Gastroesophageal sphincter (tissue), 3 donors: ENCODE measurements at regions not wholly inside any gene's neighbourhood (a gene's known extent, or its start where the extent isn't known, plus 50 kb on each side); places are given as distances from the start of the nearest gene placed in this dataset.

Experiments
- POLR2AphosphoS5 ChIP-seq: sonication (generic); formaldehyde crosslinking; IDR thresholded peaks from one replicate; pipeline ENCODE4 v1.6.1; 2017; ENCODE audit warnings: antibody characterized with exemption
- TF ChIP-seq, protein P1 (sequence below), 4 experiments: fragments of 200-600 bp in 2 of 4; fragments of 450-650 bp in 2 of 4; sonication (generic) in 1 of 4; IDR thresholded peaks; one replicate each; pipeline ENCODE4 v1.5.1; 2017 to 2019; ENCODE audit warnings: antibody characterized with exemption in 4 of 4, mild to moderate bottlenecking in 2 of 4, moderate library complexity in 2 of 4

GRCh38 chr13:71115301-71115700 lies 751.7 kb downstream of the DACH1 start:
- TF ChIP-seq, protein P1, sequence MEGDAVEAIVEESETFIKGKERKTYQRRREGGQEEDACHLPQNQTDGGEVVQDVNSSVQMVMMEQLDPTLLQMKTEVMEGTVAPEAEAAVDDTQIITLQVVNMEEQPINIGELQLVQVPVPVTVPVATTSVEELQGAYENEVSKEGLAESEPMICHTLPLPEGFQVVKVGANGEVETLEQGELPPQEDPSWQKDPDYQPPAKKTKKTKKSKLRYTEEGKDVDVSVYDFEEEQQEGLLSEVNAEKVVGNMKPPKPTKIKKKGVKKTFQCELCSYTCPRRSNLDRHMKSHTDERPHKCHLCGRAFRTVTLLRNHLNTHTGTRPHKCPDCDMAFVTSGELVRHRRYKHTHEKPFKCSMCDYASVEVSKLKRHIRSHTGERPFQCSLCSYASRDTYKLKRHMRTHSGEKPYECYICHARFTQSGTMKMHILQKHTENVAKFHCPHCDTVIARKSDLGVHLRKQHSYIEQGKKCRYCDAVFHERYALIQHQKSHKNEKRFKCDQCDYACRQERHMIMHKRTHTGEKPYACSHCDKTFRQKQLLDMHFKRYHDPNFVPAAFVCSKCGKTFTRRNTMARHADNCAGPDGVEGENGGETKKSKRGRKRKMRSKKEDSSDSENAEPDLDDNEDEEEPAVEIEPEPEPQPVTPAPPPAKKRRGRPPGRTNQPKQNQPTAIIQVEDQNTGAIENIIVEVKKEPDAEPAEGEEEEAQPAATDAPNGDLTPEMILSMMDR (IDR thresholded peaks at IDR 0.05) = no peak
- TF ChIP-seq POLR2AphosphoS5 = no peak
